22Rv1 (cell line): ENCODE measurements at regions not wholly inside any gene's neighbourhood (a gene's known extent, or its start where the extent isn't known, plus 50 kb on each side); places are given as distances from the start of the nearest gene placed in this dataset.

Experiments
- H3K27ac ChIP-seq: fragments of 450-650 bp; 2 replicates; pipeline ENCODE4 v1.5.1; 2017
- ZFX ChIP-seq: fragments of 450-650 bp; IDR thresholded peaks from 2 replicates; pipeline ENCODE4 v1.6.1; 2017; ENCODE audit warnings: antibody characterized with exemption, borderline replicate concordance
- TF ChIP-seq, protein P1 (sequence below): fragments of 450-650 bp; IDR thresholded peaks from 2 replicates; pipeline ENCODE4 v1.5.1; 2017; ENCODE audit warnings: mild to moderate bottlenecking

GRCh38 chr12:94792693-94793092 is 142.3 kb upstream of the TMCC3 start:
- TF ChIP-seq, protein P1, sequence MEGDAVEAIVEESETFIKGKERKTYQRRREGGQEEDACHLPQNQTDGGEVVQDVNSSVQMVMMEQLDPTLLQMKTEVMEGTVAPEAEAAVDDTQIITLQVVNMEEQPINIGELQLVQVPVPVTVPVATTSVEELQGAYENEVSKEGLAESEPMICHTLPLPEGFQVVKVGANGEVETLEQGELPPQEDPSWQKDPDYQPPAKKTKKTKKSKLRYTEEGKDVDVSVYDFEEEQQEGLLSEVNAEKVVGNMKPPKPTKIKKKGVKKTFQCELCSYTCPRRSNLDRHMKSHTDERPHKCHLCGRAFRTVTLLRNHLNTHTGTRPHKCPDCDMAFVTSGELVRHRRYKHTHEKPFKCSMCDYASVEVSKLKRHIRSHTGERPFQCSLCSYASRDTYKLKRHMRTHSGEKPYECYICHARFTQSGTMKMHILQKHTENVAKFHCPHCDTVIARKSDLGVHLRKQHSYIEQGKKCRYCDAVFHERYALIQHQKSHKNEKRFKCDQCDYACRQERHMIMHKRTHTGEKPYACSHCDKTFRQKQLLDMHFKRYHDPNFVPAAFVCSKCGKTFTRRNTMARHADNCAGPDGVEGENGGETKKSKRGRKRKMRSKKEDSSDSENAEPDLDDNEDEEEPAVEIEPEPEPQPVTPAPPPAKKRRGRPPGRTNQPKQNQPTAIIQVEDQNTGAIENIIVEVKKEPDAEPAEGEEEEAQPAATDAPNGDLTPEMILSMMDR: no peak
- TF ChIP-seq ZFX: no peak
- H3K27ac ChIP-seq: no peak overlapping the region

- TF ChIP-seq, protein P1: no peak
- no peak for TF ChIP-seq ZFX
- no peak overlapping the region for H3K27ac ChIP-seq
Measured at GRCh38 chr12:94791933-94792332, 141.6 kb upstream of the TMCC3 start.

GRCh38 chr12:94790825-94791224 is 140.5 kb upstream of the TMCC3 start:
- H3K27ac ChIP-seq: no peak overlapping the region
- no peak for TF ChIP-seq ZFX
- TF ChIP-seq, protein P1: no peak

DNA sequence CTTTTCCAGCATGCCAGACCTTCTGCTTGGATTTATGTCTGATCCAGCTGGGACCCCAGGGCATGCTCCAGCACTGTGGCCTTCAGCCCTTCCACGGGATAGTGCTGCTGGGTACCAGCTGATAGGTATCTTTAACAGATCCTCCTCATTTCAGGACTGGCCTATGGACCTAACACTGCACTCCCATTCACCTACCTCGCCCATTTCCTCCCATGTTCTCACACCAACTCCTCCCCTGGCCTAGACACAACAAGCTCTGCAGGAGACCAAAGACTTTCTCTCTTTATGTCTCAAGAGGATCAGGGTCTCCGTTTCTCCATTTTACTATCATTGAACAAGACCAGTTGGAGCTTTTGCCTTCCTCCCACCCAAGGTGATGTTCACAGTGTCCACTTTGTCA is 140.0 kb upstream of the TMCC3 start:
- no peak for TF ChIP-seq ZFX
- TF ChIP-seq, protein P1: no peak
- H3K27ac ChIP-seq: no peak overlapping the region

DNA sequence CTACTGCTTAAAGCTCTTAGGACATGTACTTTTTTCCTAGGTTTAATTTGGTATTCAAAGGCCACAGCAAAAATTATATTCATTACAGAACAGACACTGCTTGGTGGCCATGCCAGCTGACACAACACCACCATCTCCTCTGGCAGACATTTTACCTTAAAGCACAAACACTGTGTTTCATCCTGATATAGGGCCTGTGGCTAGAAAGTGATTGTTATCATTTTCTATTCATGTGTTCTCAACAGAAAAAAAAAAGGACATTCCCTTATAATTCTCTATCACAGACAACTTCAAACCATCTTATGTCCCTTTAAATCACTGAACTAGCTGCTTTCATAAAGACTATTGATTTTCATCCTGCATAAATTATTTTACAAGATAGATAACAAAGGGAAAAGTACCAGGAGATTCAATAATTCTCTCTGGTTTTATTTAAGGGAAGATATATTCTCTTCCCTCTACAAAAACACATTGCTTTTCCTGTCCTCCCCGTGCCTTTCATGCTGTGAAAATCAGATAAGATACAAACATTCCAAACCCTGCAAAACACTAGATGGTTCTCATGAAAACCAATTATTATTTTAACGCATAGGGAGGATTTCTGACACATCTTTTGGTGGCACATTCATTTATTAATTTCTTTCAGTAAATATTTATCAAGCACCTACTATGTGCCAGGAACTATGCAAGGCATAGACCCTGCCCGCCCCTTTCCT is 139.3 kb upstream of the TMCC3 start:
- TF ChIP-seq, protein P1: no peak
- TF ChIP-seq ZFX: no peak
- no peak overlapping the region for H3K27ac ChIP-seq

GRCh38 chr12:94788298-94788697 is 137.9 kb upstream of the TMCC3 start:
- TF ChIP-seq ZFX: no peak
- TF ChIP-seq, protein P1: no peak
- no peak overlapping the region for H3K27ac ChIP-seq

DNA sequence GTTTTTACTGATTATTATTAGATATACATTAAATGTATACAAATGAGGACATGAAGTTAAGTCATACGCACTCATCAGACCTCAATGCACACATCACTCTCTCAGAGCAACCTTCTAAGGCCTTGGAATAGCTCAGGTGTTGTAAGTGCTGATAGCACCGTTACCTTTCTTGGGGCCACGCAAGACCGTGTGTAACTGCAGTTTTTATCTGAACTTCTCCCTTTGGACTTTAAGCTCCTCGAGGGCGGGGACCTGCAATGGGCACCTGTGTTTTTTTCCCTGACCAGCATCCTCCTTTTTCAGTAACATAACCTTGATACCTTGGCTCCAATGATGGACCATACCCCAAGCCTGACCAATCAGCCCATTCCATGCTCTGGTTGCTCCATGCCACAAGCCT is 136.5 kb upstream of the TMCC3 start:
- no peak for TF ChIP-seq ZFX
- TF ChIP-seq, protein P1: no peak
- no peak overlapping the region for H3K27ac ChIP-seq
